HCT116 (cell line): ENCODE measurements at regions not wholly inside any gene's neighbourhood (a gene's known extent, or its start where the extent isn't known, plus 50 kb on each side); places are given as distances from the start of the nearest gene placed in this dataset.

Source experiments
- ATAC-seq: fragments of 200-7000 bp; cut with Tn5 transposase; 2 replicates; pipeline ENCODE4 v1.9.1; 2020; ENCODE audit warnings: mild to moderate bottlenecking, moderate library complexity
- BruUV-seq: library from RNA; stranded (reverse); fragments of 400-500 nt; replicated peaks from 2 replicates; lab custom pipeline; 2021; lab: Mats Ljungman, UMichigan
- CTCF ChIA-PET: fragments of 300-600 bp; sonication (Branson Sonifier 250); formaldehyde crosslinking; loops from one replicate; lab custom pipeline; 2021; ENCODE audit warnings: antibody characterized with exemption; lab: Charles Lee
- POLR2A ChIA-PET: fragments of 300-600, 350-600 bp; sonication (Branson Sonifier 250); formaldehyde crosslinking; loops from one replicate; lab custom pipeline; 2021; ENCODE audit warnings: antibody characterized with exemption; lab: Charles Lee
- RAD21 ChIA-PET, 2 experiments: fragments of 300-600 bp; sonication (Branson Sonifier 250); formaldehyde crosslinking; loops; one replicate each; lab custom pipeline; 2023; ENCODE audit warnings: low total read pairs in 2 of 2; ENCODE audit not compliant: uncharacterized antibody in 2 of 2, unreplicated experiment in 2 of 2, low non-redundant PET in 1 of 2; lab: Charles Lee
- DNase-seq: peaks from one replicate; pipeline ENCODE4 v3.0.0-alpha.2; 2010; ENCODE audit warnings: low read depth, low spot score
- H2AFZ ChIP-seq: fragments of 200-600 bp; shearing (Covaris generic), sonication (generic); 2 replicates; pipeline ENCODE4 v1.6.1; 2017; ENCODE audit warnings: low read depth, mixed run types, mixed read lengths, antibody characterized with exemption, low read length; ENCODE audit not compliant: poor library complexity, severe bottlenecking
- H3K27ac ChIP-seq: 2 replicates; pipeline ENCODE4 v1.5.1; 2012; ENCODE audit warnings: low read depth, low read length
- H3K27me3 ChIP-seq: fragments of 200-600 bp; sonication (generic); 2 replicates; pipeline ENCODE4 v1.6.1; 2016; ENCODE audit warnings: mixed run types, low read length, mixed read lengths; ENCODE audit not compliant: insufficient read depth
- H3K36me3 ChIP-seq, 2 experiments: fragments of 200-500 bp in 1 of 2; fragments of 200-600 bp in 1 of 2; sonication (Bioruptor generic) in 1 of 2; sonication (generic) in 1 of 2; 2 replicates each; pipeline versions ENCODE4 v1.5.1 to v1.6.1; 2014 to 2016; ENCODE audit warnings: low read length in 2 of 2, inconsistent platforms in 1 of 2, mixed read lengths in 1 of 2, mixed run types in 1 of 2; ENCODE audit not compliant: insufficient read depth in 2 of 2, control insufficient read depth in 1 of 2
- H3K4me1 ChIP-seq, 2 experiments: fragments of 200-600 bp in 1 of 2; sonication (generic) in 1 of 2; 2 replicates each; pipeline versions ENCODE4 v1.5.1 to v1.6.1; 2012 to 2017; ENCODE audit warnings: low read length in 2 of 2, inconsistent platforms in 1 of 2, mild to moderate bottlenecking in 1 of 2, mixed read lengths in 1 of 2, mixed run types in 1 of 2, moderate library complexity in 1 of 2; ENCODE audit not compliant: insufficient read depth in 2 of 2, control insufficient read depth in 1 of 2
- H3K4me2 ChIP-seq: fragments of 200-600 bp; sonication (generic); 2 replicates; pipeline ENCODE4 v1.6.1; 2017; ENCODE audit warnings: mixed run types, low read length, mixed read lengths
- H3K4me3 ChIP-seq, 2 experiments: fragments of 200-600 bp in 1 of 2; sonication (generic) in 1 of 2; replicated peaks in 1 of 2; 2 replicates each; pipeline ENCODE4 v1.5.1; 2011 to 2016; ENCODE audit warnings: low read length in 2 of 2, control low read depth in 1 of 2, low read depth in 1 of 2, mild to moderate bottlenecking in 1 of 2, mixed read lengths in 1 of 2, mixed run types in 1 of 2
- H3K79me2 ChIP-seq: fragments of 200-600 bp; sonication (generic); 2 replicates; pipeline ENCODE4 v1.6.1; 2017; ENCODE audit warnings: mild to moderate bottlenecking, mixed run types, low read length, moderate library complexity, mixed read lengths; ENCODE audit not compliant: insufficient read depth
- H3K9ac ChIP-seq: fragments of 200-600 bp; sonication (generic); 2 replicates; pipeline ENCODE4 v1.6.1; 2016; ENCODE audit warnings: low read length, mixed read lengths
- H3K9me2 ChIP-seq: fragments of 200-600 bp; sonication (generic), shearing (Covaris generic); 2 replicates; pipeline ENCODE4 v1.6.1; 2017; ENCODE audit warnings: mixed run types, mild to moderate bottlenecking, moderate library complexity; ENCODE audit not compliant: insufficient read depth
- H3K9me3 ChIP-seq, 2 experiments: fragments of 200-500 bp in 1 of 2; fragments of 200-600 bp in 1 of 2; sonication (Bioruptor generic) in 1 of 2; sonication (generic) in 1 of 2; 2 replicates each; pipeline ENCODE4 v1.6.1; 2014 to 2017; ENCODE audit warnings: low read length in 2 of 2, mixed read lengths in 2 of 2, inconsistent platforms in 1 of 2, low read depth in 1 of 2, mild to moderate bottlenecking in 1 of 2, mixed run types in 1 of 2, moderate library complexity in 1 of 2; ENCODE audit not compliant: control insufficient read depth in 1 of 2, insufficient read depth in 1 of 2
- H4K20me1 ChIP-seq: fragments of 200-600 bp; sonication (generic), shearing (Covaris generic); 2 replicates; pipeline ENCODE4 v1.6.1; 2017; ENCODE audit warnings: mixed run types, mild to moderate bottlenecking, moderate library complexity; ENCODE audit not compliant: insufficient read depth
- ATF3 ChIP-seq: IDR thresholded peaks from 2 replicates; pipeline ENCODE4 v1.6.1; 2012
- CBX3 ChIP-seq: IDR thresholded peaks from 2 replicates; pipeline ENCODE4 v1.6.1; 2012; ENCODE audit warnings: low read depth
- CEBPB ChIP-seq: IDR thresholded peaks from 2 replicates; pipeline ENCODE4 v1.6.1; 2012; ENCODE audit warnings: low read depth
- EGR1 ChIP-seq: IDR thresholded peaks from 2 replicates; pipeline ENCODE4 v1.6.1; 2012; ENCODE audit warnings: low read depth
- ELF1 ChIP-seq: IDR thresholded peaks from 2 replicates; pipeline ENCODE4 v1.6.1; 2012; ENCODE audit warnings: low read depth, borderline replicate concordance
- EZH2 ChIP-seq: fragments of 200-600 bp; sonication (generic); IDR thresholded peaks from 2 replicates; pipeline ENCODE4 v1.6.1; 2017; ENCODE audit warnings: antibody characterized with exemption, mixed run types
- EZH2phosphoT487 ChIP-seq: fragments of 200-600 bp; IDR thresholded peaks from 2 replicates; pipeline ENCODE4 v1.6.1; 2018; ENCODE audit warnings: antibody characterized with exemption, borderline replicate concordance
- FOSL1 ChIP-seq: IDR thresholded peaks from 2 replicates; pipeline ENCODE4 v1.6.1; 2012; ENCODE audit warnings: low read depth
- JUND ChIP-seq: IDR thresholded peaks from 2 replicates; pipeline ENCODE4 v1.6.1; 2012
- MAX ChIP-seq: IDR thresholded peaks from 2 replicates; pipeline ENCODE4 v1.6.1; 2012
- POLR2A ChIP-seq: IDR thresholded peaks from 2 replicates; pipeline ENCODE4 v1.7.0; 2011; ENCODE audit warnings: borderline replicate concordance; ENCODE audit not compliant: insufficient read depth, insufficient read length; ENCODE audit errors: extremely low read depth
- POLR2AphosphoS5 ChIP-seq: IDR thresholded peaks from 2 replicates; pipeline ENCODE4 v1.6.1; 2011; ENCODE audit warnings: mild to moderate bottlenecking, low read depth, low read length, moderate library complexity
- RAD21 ChIP-seq: IDR thresholded peaks from 2 replicates; pipeline ENCODE4 v1.6.1; 2012; ENCODE audit warnings: low read depth, mild to moderate bottlenecking
- SIN3A ChIP-seq: IDR thresholded peaks from 2 replicates; pipeline ENCODE4 v1.6.1; 2012; ENCODE audit warnings: low read depth
- SP1 ChIP-seq: IDR thresholded peaks from 2 replicates; pipeline ENCODE4 v1.6.1; 2012; ENCODE audit warnings: low read depth
- TCF7L2 ChIP-seq: IDR thresholded peaks from 2 replicates; pipeline ENCODE4 v1.7.0; 2011; ENCODE audit warnings: borderline replicate concordance, inconsistent platforms; ENCODE audit not compliant: insufficient read depth, insufficient read length; ENCODE audit errors: extremely low read depth
- ZBTB33 ChIP-seq: IDR thresholded peaks from 2 replicates; pipeline ENCODE4 v1.6.1; 2011; ENCODE audit warnings: mild to moderate bottlenecking, low read length, moderate library complexity; ENCODE audit not compliant: insufficient replicate concordance; ENCODE audit errors: extremely low read depth
- ZFX ChIP-seq: fragments of 450-650 bp; IDR thresholded peaks from 2 replicates; pipeline ENCODE4 v1.6.1; 2017
- ZNF274 ChIP-seq: fragments of 200-500 bp; sonication (Bioruptor generic); IDR thresholded peaks from 2 replicates; pipeline ENCODE4 v1.6.1; 2014; ENCODE audit warnings: mild to moderate bottlenecking, low read depth, low read length, inconsistent platforms
- intact Hi-C: fragments of 100-400 bp; cut with micrococcal nuclease; formaldehyde crosslinking; loops from 2 replicates; pipeline ENCODE4 v1.10.0; 2022

GRCh38 chrX:35696760-35697234 lies 101.3 kb upstream of the MAGEB16 start:
- ChIA-PET RAD21 (no interaction called here), CTCF (no interaction called here), POLR2A (no interaction called here)
- Histone ChIP-seq H3K27me3 (no peaks in the 10 kb centered on the region), H4K20me1 (no peaks in the 10 kb centered on the region), H3K4me1 (no peaks in the 10 kb centered on the region), H3K36me3 (no peaks in the 10 kb centered on the region; a peak in 1 of 4 replicates), H3K9ac (no peak overlapping the region), H3K4me3 (no peak overlapping the region), H3K9me3 (no peaks in the 10 kb centered on the region), H3K4me2 (no peak overlapping the region), H2AFZ (no peak overlapping the region), H3K9me2 (no peaks in the 10 kb centered on the region), H3K27ac (no peak overlapping the region), H3K79me2 (no peaks in the 10 kb centered on the region)
- BruUV-seq, result no TSS peak
- TF ChIP-seq SP1 (no peak), EGR1 (no peak), POLR2AphosphoS5 (no peak), ZBTB33 (no peak), ELF1 (no peak), FOSL1 (no peak)
- ATAC-seq (no peak), DNase-seq (no peak)
- intact Hi-C loops, result no loop called here

GRCh38 chrX:35699642-35700041 lies 98.5 kb upstream of the MAGEB16 start:
- no peaks in the 10 kb centered on the region for H3K4me1 ChIP-seq
- no peak overlapping the region for H3K9ac ChIP-seq
- DNase-seq, result no peak
- H3K9me3 ChIP-seq, result no peaks in the 10 kb centered on the region
- ATAC-seq, result no peak
- no peak overlapping the region for H3K4me2 ChIP-seq
- TF ChIP-seq EGR1 (no peak), CBX3 (no peak), EZH2phosphoT487 (no peak), ATF3 (no peak), POLR2AphosphoS5 (no peak), POLR2A (no peak), MAX (no peak), RAD21 (no peak), CEBPB (no peak), ELF1 (no peak), EZH2 (no peak), JUND (no peak), FOSL1 (no peak), SIN3A (no peak), SP1 (no peak), ZFX (no peak), ZNF274 (no peak), TCF7L2 (no peak)
- POLR2A ChIA-PET, result no interaction called here
- no peak overlapping the region for H3K27ac ChIP-seq
- no TSS peak for BruUV-seq
- H4K20me1 ChIP-seq, result no peaks in the 10 kb centered on the region
- H3K79me2 ChIP-seq, result no peaks in the 10 kb centered on the region
- H3K4me3 ChIP-seq, result no peak overlapping the region
- intact Hi-C loops, result no loop called here
- no peaks in the 10 kb centered on the region for H3K9me2 ChIP-seq
- RAD21 ChIA-PET, result no interaction called here
- CTCF ChIA-PET, result no interaction called here
- H3K27me3 ChIP-seq, result no peaks in the 10 kb centered on the region
- H3K36me3 ChIP-seq, result no peaks in the 10 kb centered on the region
- H2AFZ ChIP-seq, result no peak overlapping the region
